NCI-H446 (cell line): ENCODE measurements at regions not wholly inside any gene's neighbourhood (a gene's known extent, or its start where the extent isn't known, plus 50 kb on each side); places are given as distances from the start of the nearest gene placed in this dataset.
"Not testable (repeated sequence)": the region's sequence is repeated elsewhere in the genome, so short reads cannot be mapped to it uniquely, and the experiment has no call there.

ENCODE experiments used
- DNase-seq, 2 experiments: peaks; one replicate each; lab custom pipeline; 2025; lab: John Stamatoyannopoulos, UW

GRCh38 chr4:147102596-147102995 lies 156.9 kb upstream of the TTC29 start:
- DNase-seq = no peak

GRCh38 chr4:147103403-147103946 lies 157.8 kb upstream of the TTC29 start:
- no peak for DNase-seq

- no peak for DNase-seq
These were observed 159.1 kb upstream of the TTC29 start for GRCh38 chr4:147104768-147105167.

GRCh38 chr4:147108409-147108808 lies 162.7 kb upstream of the TTC29 start:
- DNase-seq = no peak

- DNase-seq = no peak
These were observed 164.1 kb upstream of the TTC29 start for GRCh38 chr4:147109800-147110199.

- DNase-seq = no peak
These were observed 165.1 kb upstream of the TTC29 start for GRCh38 chr4:147110473-147111367.

GRCh38 chr4:147112196-147112595 lies 166.5 kb upstream of the TTC29 start:
- DNase-seq = not testable (repeated sequence)

GRCh38 chr4:147117431-147117830 lies 171.8 kb upstream of the TTC29 start:
- DNase-seq = no peak

- DNase-seq = no peak
These were observed 172.9 kb upstream of the TTC29 start for GRCh38 chr4:147118528-147118927.

GRCh38 chr4:147122685-147123084 lies 177.0 kb upstream of the TTC29 start:
- no peak for DNase-seq

- DNase-seq = no peak
These were observed 177.5 kb upstream of the TTC29 start for GRCh38 chr4:147123146-147123545.

- no peak for DNase-seq
These were observed 183.1 kb upstream of the TTC29 start for GRCh38 chr4:147128787-147129186.

- no peak for DNase-seq
These were observed 184.0 kb upstream of the TTC29 start for GRCh38 chr4:147129687-147130086.

GRCh38 chr4:147134536-147135210 lies 189.0 kb upstream of the TTC29 start:
- no peak for DNase-seq

- DNase-seq = no peak
These were observed 190.6 kb upstream of the TTC29 start for GRCh38 chr4:147136310-147136709.

GRCh38 chr4:147136751-147137150 lies 191.1 kb upstream of the TTC29 start:
- DNase-seq = no peak

GRCh38 chr4:147137280-147137679 lies 191.6 kb upstream of the TTC29 start:
- no peak for DNase-seq

- no peak for DNase-seq
These were observed 192.5 kb upstream of the TTC29 start for GRCh38 chr4:147138171-147138570.

- DNase-seq = no peak
These were observed 194.0 kb upstream of the TTC29 start for GRCh38 chr4:147139455-147140198.

- no peak for DNase-seq
These were observed 206.1 kb upstream of the TTC29 start for GRCh38 chr4:147151763-147152162.

- no peak for DNase-seq
These were observed 212.4 kb upstream of the TTC29 start for GRCh38 chr4:147157860-147158701.
